ENCODE measurements at regions not wholly inside any gene's neighbourhood (a gene's known extent, or its start where the extent isn't known, plus 50 kb on each side); places are given as distances from the start of the nearest gene placed in this dataset.

DNA sequence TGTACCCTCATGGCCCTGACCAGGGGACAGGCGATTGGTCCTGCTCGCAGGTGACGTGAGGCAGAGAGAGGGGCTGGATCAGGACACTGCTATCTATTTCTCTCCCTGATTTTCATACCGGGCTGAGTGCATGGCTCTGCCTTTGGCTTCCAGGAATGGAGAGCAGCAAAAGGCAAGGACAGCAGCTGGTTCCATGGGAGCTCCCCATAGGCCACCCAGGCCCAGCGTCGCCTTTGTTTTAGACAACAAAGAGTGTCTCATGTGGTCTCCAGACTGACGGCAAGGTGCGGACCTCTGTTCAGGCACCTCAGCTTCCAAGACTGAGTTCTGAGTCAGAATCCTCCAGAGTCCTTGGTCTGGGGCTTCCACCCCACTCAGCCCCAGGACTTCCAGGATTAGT, 123.1 kb downstream of the VEGFA start:
- Histone ChIP-seq H3K4me3 (no peak overlapping the region), H3K27ac (no peak overlapping the region)
- TF ChIP-seq, protein P1, sequence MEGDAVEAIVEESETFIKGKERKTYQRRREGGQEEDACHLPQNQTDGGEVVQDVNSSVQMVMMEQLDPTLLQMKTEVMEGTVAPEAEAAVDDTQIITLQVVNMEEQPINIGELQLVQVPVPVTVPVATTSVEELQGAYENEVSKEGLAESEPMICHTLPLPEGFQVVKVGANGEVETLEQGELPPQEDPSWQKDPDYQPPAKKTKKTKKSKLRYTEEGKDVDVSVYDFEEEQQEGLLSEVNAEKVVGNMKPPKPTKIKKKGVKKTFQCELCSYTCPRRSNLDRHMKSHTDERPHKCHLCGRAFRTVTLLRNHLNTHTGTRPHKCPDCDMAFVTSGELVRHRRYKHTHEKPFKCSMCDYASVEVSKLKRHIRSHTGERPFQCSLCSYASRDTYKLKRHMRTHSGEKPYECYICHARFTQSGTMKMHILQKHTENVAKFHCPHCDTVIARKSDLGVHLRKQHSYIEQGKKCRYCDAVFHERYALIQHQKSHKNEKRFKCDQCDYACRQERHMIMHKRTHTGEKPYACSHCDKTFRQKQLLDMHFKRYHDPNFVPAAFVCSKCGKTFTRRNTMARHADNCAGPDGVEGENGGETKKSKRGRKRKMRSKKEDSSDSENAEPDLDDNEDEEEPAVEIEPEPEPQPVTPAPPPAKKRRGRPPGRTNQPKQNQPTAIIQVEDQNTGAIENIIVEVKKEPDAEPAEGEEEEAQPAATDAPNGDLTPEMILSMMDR (IDR thresholded peaks at IDR 0.05): no peak
- DNase-seq (ENCODE audit: low spot score): no peak

DNA sequence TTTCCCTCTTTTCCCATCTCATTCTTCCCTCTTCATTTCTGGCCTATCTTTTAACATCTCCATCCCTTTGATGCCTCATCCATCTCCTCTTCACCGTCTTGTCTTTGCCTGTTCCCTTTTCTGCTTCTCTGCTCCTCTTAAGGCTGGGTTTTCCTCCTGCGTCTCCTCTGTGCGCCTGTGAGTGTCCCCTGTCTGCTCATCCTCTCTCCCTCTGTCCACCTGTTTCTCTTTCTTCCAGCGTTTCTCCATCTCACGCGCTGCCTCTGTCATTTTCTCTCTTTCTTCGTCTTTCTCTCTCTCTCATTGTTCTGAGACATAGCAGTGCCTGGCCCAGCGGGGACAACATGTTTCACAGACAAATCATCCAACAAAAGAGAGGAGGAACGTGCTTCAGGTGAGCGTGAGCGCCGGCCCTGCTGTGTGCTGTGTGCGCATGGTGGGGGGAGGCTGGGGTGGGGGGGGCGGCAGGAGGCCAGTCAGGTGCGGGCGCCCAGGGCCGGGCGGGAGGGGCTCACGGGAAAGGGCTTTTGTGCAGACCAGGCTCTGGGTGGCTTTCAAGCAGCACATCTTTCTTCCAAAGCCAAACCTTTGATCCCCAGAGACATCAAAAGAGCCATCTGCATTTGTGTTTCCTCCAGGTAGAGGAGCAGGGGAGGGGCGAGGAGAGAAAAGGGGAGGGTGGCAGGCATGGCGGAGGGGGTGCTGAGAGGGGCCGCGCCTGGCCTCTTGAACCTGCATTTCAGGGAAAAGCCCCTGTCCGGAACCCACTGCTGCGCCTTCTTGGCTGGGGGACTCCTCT, 121.3 kb downstream of the VEGFA start:
- no peak for DNase-seq (ENCODE audit: low spot score)
- TF ChIP-seq, protein P1 (IDR thresholded peaks at IDR 0.05): no peak
- no peak overlapping the region for H3K4me3 ChIP-seq
- no peak overlapping the region for H3K27ac ChIP-seq

DNA sequence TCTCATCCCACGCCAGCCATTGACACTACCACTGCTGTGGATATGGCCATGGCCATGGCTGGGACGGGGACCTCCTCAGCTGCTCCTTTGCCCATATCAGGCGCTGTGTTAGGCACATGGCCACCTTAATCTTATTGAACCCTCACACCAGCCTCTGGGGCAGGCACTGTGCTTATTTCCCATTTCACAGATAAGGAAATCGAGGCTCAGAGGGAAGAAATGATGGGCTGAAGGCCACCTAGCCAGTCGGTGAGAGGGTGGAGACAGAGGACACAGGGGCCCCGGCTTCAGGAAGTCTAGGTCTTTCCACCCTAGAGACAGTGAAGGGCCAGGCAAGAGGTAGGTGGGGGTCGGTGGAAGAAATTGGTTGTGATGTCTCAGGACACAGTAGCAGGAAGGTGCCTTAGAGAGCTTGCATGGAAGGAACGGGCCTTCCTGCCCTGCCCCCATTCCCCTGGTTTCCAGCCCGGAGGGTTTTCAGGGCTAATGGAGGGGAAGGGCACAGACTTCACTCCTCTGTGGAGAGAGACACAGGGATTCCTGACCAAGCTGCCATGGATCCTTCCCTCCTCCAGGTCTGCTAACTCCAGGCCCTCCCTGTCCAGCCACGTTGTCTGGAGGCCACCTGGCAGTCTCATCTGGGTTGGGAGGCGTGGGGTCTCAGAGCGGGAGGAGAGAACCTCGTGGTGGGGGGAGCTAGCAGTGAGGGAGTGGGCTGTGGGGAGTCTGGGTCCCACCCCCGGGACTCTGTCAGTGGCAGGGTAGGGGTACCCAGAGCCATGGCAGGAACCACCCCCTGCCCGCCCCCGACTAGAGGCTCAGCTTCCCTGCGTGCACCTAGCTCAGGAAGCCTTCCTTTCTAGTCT, 120.4 kb downstream of the VEGFA start:
- no peak overlapping the region for H3K27ac ChIP-seq
- TF ChIP-seq, protein P1 (IDR thresholded peaks at IDR 0.05): no peak
- no peak for DNase-seq (ENCODE audit: low spot score)

DNA sequence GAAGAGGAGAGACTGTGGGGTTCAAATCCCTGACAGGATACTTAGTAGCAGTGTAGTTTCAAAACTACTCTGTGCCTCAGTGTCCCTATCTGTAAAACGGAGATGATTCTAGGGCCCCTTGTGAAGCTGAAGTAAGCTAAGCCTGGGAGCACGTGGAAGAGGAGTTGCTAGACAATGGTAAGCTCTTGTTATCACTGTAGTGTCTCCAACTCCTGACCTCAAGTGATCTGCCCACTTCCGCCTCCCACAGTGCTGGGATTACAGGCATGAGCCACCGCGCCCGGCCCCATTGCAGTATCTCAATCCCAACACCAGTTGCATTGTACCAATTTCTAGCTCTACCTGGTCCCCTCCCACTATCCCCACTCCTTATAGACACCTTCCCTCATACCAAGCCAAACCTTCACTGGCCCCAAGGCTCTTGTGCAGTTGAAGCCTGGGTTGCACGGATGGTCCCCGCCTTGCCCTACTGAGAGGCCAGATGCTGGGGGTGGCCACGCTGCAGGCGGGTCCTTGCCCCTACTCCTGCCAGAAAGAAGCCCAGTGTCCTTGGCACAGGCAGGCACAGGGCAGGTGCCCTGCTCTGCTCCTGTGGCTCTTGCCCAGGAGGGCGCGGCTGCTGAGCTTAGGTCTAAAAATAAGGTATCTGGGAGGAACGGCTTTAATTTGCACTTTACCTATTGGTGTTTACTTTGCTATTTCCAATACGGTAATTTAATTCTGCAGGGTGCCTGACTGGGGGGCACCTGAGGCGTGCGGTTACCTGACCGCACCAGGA, 118.1 kb downstream of the VEGFA start:
- DNase-seq (ENCODE audit: low spot score): no peak
- H3K27ac ChIP-seq: no peak overlapping the region
- H3K4me3 ChIP-seq: no peak overlapping the region
- TF ChIP-seq, protein P1 (IDR thresholded peaks at IDR 0.05): no peak

More for the DNA sequence above, 120.4 kb downstream of the VEGFA start:
- H3K4me3 ChIP-seq: no peak overlapping the region

DNA sequence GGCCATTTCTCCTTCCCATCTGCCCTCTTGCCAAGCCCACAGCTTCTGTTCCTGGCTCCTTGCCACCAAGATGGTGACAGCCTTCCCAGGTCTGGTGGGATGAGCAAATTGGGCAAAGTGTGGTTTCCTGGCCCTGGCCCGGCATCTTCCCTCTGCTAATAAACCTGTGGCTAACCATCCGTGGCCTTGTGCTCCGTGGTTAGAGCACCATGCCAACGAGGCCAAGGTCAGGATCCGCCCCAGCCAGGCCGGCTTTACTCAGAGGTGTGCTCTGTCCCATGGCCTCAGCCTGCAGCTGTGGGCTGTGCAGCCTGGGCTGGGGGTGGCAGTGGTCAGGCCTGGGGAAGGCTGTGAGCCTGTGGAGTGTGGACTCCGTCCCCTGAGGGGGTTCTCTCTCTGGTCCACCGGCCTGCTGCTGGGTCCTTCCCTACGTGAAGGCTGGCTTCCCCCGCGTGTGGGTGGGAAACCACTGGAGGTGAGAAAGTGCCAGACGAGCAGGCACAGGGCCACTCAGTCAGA, 117.4 kb downstream of the VEGFA start:
- Histone ChIP-seq H3K4me3 (no peak overlapping the region), H3K27ac (no peak overlapping the region)
- DNase-seq (ENCODE audit: low spot score): no peak
- TF ChIP-seq, protein P1 (IDR thresholded peaks at IDR 0.05): no peak

DNA sequence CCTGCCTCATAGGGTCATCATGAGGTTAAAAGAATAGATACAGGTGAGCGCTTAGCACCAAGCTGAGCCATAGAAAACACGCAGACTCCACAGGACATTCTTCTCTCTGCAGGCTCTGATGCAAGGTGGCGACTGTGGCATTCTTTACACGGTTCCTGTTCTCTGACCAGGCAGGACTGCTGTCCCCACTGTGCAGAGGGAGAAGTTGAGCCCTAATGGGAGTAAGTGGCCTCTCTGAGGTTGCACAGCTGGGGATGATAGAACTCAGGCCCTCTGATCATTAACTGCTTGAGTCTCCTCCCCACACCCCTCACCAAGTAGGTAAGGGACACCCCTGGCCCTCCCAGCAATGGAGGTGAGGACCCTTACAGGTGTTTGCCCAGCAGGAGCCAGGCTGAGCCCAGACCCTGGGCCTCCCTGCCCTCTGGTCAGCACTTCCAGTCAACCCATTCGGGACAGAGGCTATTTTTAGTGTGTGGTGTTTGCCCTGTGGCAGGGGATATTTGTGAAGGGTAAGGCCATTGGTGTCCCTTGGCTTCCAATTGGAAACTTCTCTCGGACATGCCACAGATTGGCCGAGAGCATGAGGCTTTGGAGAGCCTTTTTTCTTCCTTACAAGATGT, 116.8 kb downstream of the VEGFA start:
- no peak for DNase-seq (ENCODE audit: low spot score)
- Histone ChIP-seq H3K27ac (no peak overlapping the region), H3K4me3 (no peak overlapping the region)
- TF ChIP-seq, protein P1 (IDR thresholded peaks at IDR 0.05): no peak

All from coronary artery (tissue), 2 donors.